CD4-positive, alpha-beta memory T cell (primary cell): ENCODE measurements at regions not wholly inside any gene's neighbourhood (a gene's known extent, or its start where the extent isn't known, plus 50 kb on each side); places are given as distances from the start of the nearest gene placed in this dataset.

Source experiments
- CTCF ChIA-PET: fragments of 350-600 bp; sonication (Branson Sonifier 250); formaldehyde crosslinking; loops from one replicate; lab custom pipeline; 2021; ENCODE audit warnings: inconsistent platforms; ENCODE audit not compliant: partially characterized antibody; lab: Charles Lee
- POLR2A ChIA-PET: fragments of 350-600 bp; sonication (Branson Sonifier 250); formaldehyde crosslinking; loops from one replicate; lab custom pipeline; 2021; ENCODE audit not compliant: partially characterized antibody; lab: Charles Lee
- DNase-seq, 5 donors: peaks; one replicate each; pipeline versions ENCODE4 v3.0.0 to v3.0.0-alpha.2; 2020 to 2022; ENCODE audit warnings: mixed read lengths in 1 of 5
- H3K27ac ChIP-seq: one replicate; pipeline ENCODE4 v1.7.0; 2013; ENCODE audit warnings: low read depth, low read length
- H3K27me3 ChIP-seq: 2 replicates; pipeline ENCODE4 v1.7.0; 2013; ENCODE audit warnings: mild to moderate bottlenecking, low read length, moderate library complexity; ENCODE audit not compliant: insufficient read depth
- H3K36me3 ChIP-seq: 2 replicates; pipeline ENCODE4 v1.7.0; 2013; ENCODE audit warnings: mild to moderate bottlenecking, low read length, moderate library complexity; ENCODE audit not compliant: insufficient read depth
- H3K4me1 ChIP-seq: 2 replicates; pipeline ENCODE4 v1.7.0; 2013; ENCODE audit warnings: mild to moderate bottlenecking, low read length, moderate library complexity; ENCODE audit not compliant: insufficient read depth
- H3K4me3 ChIP-seq, 2 donors: one replicate each; pipeline ENCODE4 v1.7.0; 2013; ENCODE audit warnings: low read length in 2 of 2, mild to moderate bottlenecking in 1 of 2
- H3K9me3 ChIP-seq, 2 donors: one replicate each; pipeline ENCODE4 v1.7.0; 2013; ENCODE audit warnings: low read length in 2 of 2, control low read depth in 1 of 2; ENCODE audit not compliant: control insufficient read depth in 1 of 2
- H3K27ac Mint-ChIP-seq, 7 donors: one replicate each; pipeline ENCODE4 v1.8.0; 2020 to 2021; ENCODE audit warnings: mixed read lengths in 7 of 7, mild to moderate bottlenecking in 6 of 7, inconsistent platforms in 3 of 7, moderate library complexity in 3 of 7
- H3K27me3 Mint-ChIP-seq, 2 donors: one replicate each; pipeline ENCODE4 v1.8.0; 2020 to 2021; ENCODE audit warnings: mixed read lengths in 2 of 2
- H3K36me3 Mint-ChIP-seq, 2 donors: one replicate each; pipeline ENCODE4 v1.8.0; 2020 to 2021; ENCODE audit warnings: mixed read lengths in 2 of 2, inconsistent platforms in 1 of 2, mild to moderate bottlenecking in 1 of 2
- H3K4me1 Mint-ChIP-seq, 4 donors: one replicate each; pipeline ENCODE4 v1.8.0; 2020 to 2021; ENCODE audit warnings: mixed read lengths in 4 of 4, mild to moderate bottlenecking in 1 of 4
- H3K4me3 Mint-ChIP-seq, 8 donors: one replicate each; pipeline ENCODE4 v1.8.0; 2020 to 2021; ENCODE audit warnings: mixed read lengths in 8 of 8, mild to moderate bottlenecking in 7 of 8, moderate library complexity in 6 of 8, inconsistent platforms in 3 of 8
- H3K9me3 Mint-ChIP-seq, 8 donors: one replicate each; pipeline ENCODE4 v1.8.0; 2020 to 2021; ENCODE audit warnings: mixed read lengths in 8 of 8, mild to moderate bottlenecking in 5 of 8, inconsistent platforms in 3 of 8, moderate library complexity in 1 of 8
- intact Hi-C: fragments of 100-400 bp; cut with micrococcal nuclease; formaldehyde crosslinking; loops from one replicate; pipeline ENCODE4 v1.15.1; 2023

- peaks cover 3 to 14% (median 10%) of the 10 kb centered on the region in 4 donors for H3K4me1 Mint-ChIP-seq
- ChIA-PET POLR2A (no interaction called here), CTCF (interaction anchor here (0.8 kb wide), 1 partner anchor 9 kb away, joined by 3 read pairs; no protein-coding TSS in a partner anchor)
- no peaks in the 10 kb centered on the region for H3K9me3 Mint-ChIP-seq
- Histone ChIP-seq H3K4me3 (no peak overlapping the region), H3K4me1 (peaks cover 7% of the 10 kb centered on the region), H3K27ac (no peak overlapping the region), H3K9me3 (no peaks in the 10 kb centered on the region), H3K27me3 (no peaks in the 10 kb centered on the region), H3K36me3 (no peaks in the 10 kb centered on the region)
- intact Hi-C loops = no loop called here
- H3K27ac Mint-ChIP-seq = peak overlapping the region in 3 of 7 donors; percentile 19 to 70 (median 61)
- no peaks in the 10 kb centered on the region for H3K27me3 Mint-ChIP-seq
- H3K4me3 Mint-ChIP-seq = no peak overlapping the region
- DNase-seq = no peak
- peaks cover 0 to 3% of the 10 kb centered on the region in 2 donors for H3K36me3 Mint-ChIP-seq
These were observed 61.0 kb downstream of the POLR2M start for GRCh38 chr15:57767481-57767880.

- Histone ChIP-seq H3K4me3 (no peak overlapping the region), H3K4me1 (peaks cover 7% of the 10 kb centered on the region), H3K36me3 (no peaks in the 10 kb centered on the region), H3K9me3 (no peaks in the 10 kb centered on the region), H3K27me3 (no peaks in the 10 kb centered on the region), H3K27ac (no peak overlapping the region)
- Mint-ChIP-seq H3K9me3 (no peaks in the 10 kb centered on the region), H3K36me3 (no peaks in the 10 kb centered on the region), H3K27ac (no peak overlapping the region), H3K27me3 (no peaks in the 10 kb centered on the region), H3K4me3 (no peak overlapping the region), H3K4me1 (peaks cover 3 to 14% (median 10%) of the 10 kb centered on the region in 4 donors)
- intact Hi-C loops = no loop called here
- CTCF ChIA-PET = no interaction called here
- POLR2A ChIA-PET = no interaction called here
- DNase-seq = no peak
These were observed 62.8 kb downstream of the POLR2M start for GRCh38 chr15:57769266-57769665.

DNA sequence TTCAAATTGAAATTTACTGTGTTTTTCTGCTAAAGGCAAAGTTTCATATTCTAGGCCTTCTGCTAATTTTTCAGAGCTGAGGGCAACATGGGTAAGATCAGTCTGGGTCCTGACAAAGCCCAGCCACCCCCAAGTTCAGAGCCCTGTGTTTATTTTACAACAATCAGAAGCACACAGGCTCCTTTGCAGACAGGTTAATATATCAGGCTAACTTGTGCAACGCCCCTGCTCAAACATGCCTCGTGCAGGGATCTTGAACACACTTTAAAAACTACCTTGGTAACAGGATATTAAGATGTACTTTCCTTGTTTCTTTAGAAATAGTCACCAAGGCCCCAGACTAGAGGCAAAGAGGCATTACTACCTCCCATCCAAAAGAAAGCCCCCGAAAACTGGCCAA lies 64.0 kb downstream of the POLR2M start:
- Mint-ChIP-seq H3K27ac (no peak overlapping the region), H3K4me1 (peaks cover 3 to 14% (median 10%) of the 10 kb centered on the region in 4 donors), H3K4me3 (no peak overlapping the region), H3K27me3 (no peaks in the 10 kb centered on the region), H3K9me3 (no peaks in the 10 kb centered on the region), H3K36me3 (no peaks in the 10 kb centered on the region)
- intact Hi-C loops = no loop called here
- CTCF ChIA-PET = interaction anchor here (1.2 kb wide), 1 partner anchor 8 kb away, joined by 3 read pairs; no protein-coding TSS in a partner anchor
- H3K27ac ChIP-seq = no peak overlapping the region
- no peaks in the 10 kb centered on the region for H3K36me3 ChIP-seq
- no peaks in the 10 kb centered on the region for H3K9me3 ChIP-seq
- peaks cover 7% of the 10 kb centered on the region for H3K4me1 ChIP-seq
- H3K27me3 ChIP-seq = no peaks in the 10 kb centered on the region
- POLR2A ChIA-PET = no interaction called here
- no peak for DNase-seq
- no peak overlapping the region for H3K4me3 ChIP-seq

DNA sequence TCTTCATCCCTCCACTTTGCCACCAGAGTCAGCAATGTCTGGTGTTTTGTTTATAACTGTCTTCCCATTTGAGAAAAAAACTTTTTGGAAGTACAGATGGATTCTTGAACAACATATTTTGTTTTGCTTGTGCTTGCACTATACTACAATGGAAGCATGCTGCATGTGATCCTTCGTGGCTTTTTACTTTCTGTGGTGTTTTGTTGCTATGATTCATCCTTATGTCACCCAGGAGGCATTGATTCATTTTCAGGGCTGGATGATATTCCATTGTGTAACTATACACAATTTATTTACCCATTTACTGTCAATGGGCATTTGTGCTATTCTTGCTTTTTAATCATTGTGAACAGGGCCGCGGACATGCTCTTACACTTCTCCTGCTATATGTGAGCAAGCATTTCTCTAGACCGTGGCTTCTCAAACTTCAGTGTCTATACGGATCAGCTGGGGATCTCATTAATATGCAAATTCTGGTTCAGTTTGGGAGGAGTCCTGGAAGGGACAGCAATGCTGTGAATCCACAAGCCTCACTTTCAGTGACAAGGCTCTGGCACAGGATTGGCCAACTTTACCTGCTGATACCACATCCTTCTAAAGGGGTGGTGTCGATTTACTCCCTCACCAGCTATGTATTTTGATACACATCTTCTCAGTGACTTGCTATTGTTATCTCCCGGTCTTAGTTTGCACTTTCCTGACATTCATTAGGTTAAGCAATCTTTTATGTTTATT lies 65.9 kb downstream of the POLR2M start:
- Histone ChIP-seq H3K4me3 (no peak overlapping the region), H3K27me3 (no peaks in the 10 kb centered on the region), H3K4me1 (peaks cover 16% of the 10 kb centered on the region), H3K9me3 (no peaks in the 10 kb centered on the region), H3K36me3 (no peaks in the 10 kb centered on the region), H3K27ac (no peak overlapping the region)
- H3K36me3 Mint-ChIP-seq = no peaks in the 10 kb centered on the region
- intact Hi-C loops = no loop called here
- POLR2A ChIA-PET = no interaction called here
- no peak overlapping the region for H3K27ac Mint-ChIP-seq
- H3K9me3 Mint-ChIP-seq = no peaks in the 10 kb centered on the region
- no peaks in the 10 kb centered on the region for H3K27me3 Mint-ChIP-seq
- DNase-seq = no peak
- peaks cover 8 to 16% (median 14%) of the 10 kb centered on the region in 4 donors for H3K4me1 Mint-ChIP-seq
- no peak overlapping the region for H3K4me3 Mint-ChIP-seq
- CTCF ChIA-PET = no interaction called here

DNA sequence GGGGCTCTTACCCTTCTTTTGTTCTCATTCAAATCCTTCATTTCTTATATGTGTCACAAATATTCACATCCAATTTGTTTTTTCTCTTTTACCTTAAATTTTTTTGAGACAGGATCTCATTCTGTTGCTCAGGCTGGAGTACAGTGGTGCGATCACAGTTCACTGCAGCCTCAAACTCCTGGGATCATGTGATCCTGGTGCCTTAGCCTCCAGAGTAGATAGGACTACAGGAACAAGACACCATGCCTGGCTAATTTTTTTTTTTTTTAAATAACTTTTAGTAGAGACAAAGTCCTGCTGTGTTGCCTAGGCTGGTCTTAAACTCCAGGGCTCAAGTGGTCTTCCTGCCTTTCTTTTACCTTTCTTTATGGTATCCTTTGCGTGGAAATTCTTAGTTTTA lies 66.5 kb downstream of the POLR2M start:
- no peaks in the 10 kb centered on the region for H3K36me3 Mint-ChIP-seq
- no peak overlapping the region for H3K27ac Mint-ChIP-seq
- Histone ChIP-seq H3K27ac (no peak overlapping the region), H3K4me1 (peaks cover 16% of the 10 kb centered on the region), H3K4me3 (no peak overlapping the region), H3K9me3 (no peaks in the 10 kb centered on the region), H3K36me3 (no peaks in the 10 kb centered on the region), H3K27me3 (no peaks in the 10 kb centered on the region)
- H3K27me3 Mint-ChIP-seq = no peaks in the 10 kb centered on the region
- POLR2A ChIA-PET = no interaction called here
- H3K4me3 Mint-ChIP-seq = no peak overlapping the region
- DNase-seq = no peak
- H3K4me1 Mint-ChIP-seq = peaks cover 10 to 12% (median 10%) of the 10 kb centered on the region in 4 donors
- intact Hi-C loops = no loop called here
- CTCF ChIA-PET = no interaction called here
- H3K9me3 Mint-ChIP-seq = no peaks in the 10 kb centered on the region

GRCh38 chr15:57777003-57777402 lies 70.5 kb downstream of the POLR2M start:
- CTCF ChIA-PET = interaction anchor here (0.8 kb wide), 1 partner anchor 91 kb away, joined by 3 read pairs; no protein-coding TSS in a partner anchor
- DNase-seq = peak in 1 of 5 donors; percentile 9
- H3K4me3 Mint-ChIP-seq = peak overlapping the region in 1 of 8 donors; percentile 16

GRCh38 chr15:57780471-57780870 lies 74.0 kb downstream of the POLR2M start:
- Histone ChIP-seq H3K4me1 (peaks cover 25% of the 10 kb centered on the region), H3K9me3 (no peaks in the 10 kb centered on the region), H3K27me3 (no peaks in the 10 kb centered on the region), H3K36me3 (no peaks in the 10 kb centered on the region), H3K4me3 (no peak overlapping the region), H3K27ac (no peak overlapping the region)
- ChIA-PET POLR2A (no interaction called here), CTCF (interaction anchor here (0.6 kb wide), 1 partner anchor 1511 kb away, joined by 3 read pairs; no protein-coding TSS in a partner anchor)
- H3K36me3 Mint-ChIP-seq = peaks cover 0 to 9% of the 10 kb centered on the region in 2 donors
- no peak overlapping the region for H3K27ac Mint-ChIP-seq
- peaks cover 15 to 24% (median 19%) of the 10 kb centered on the region in 4 donors for H3K4me1 Mint-ChIP-seq
- H3K4me3 Mint-ChIP-seq = no peak overlapping the region
- intact Hi-C loops = no loop called here
- DNase-seq = no peak
- peaks cover 0 to 5% of the 10 kb centered on the region in 2 donors for H3K27me3 Mint-ChIP-seq
- H3K9me3 Mint-ChIP-seq = peaks cover 0 to 2% (median 0%) of the 10 kb centered on the region in 8 donors

More at GRCh38 chr15:57777003-57777402, 70.5 kb downstream of the POLR2M start:
- intact Hi-C loops = no loop called here
- Histone ChIP-seq H3K4me3 (no peak overlapping the region), H3K27me3 (no peaks in the 10 kb centered on the region), H3K27ac (no peak overlapping the region), H3K36me3 (no peaks in the 10 kb centered on the region), H3K9me3 (no peaks in the 10 kb centered on the region), H3K4me1 (peaks cover 25% of the 10 kb centered on the region)
- POLR2A ChIA-PET = no interaction called here
- peaks cover 15 to 24% (median 19%) of the 10 kb centered on the region in 4 donors for H3K4me1 Mint-ChIP-seq
- H3K9me3 Mint-ChIP-seq = peaks cover 0 to 2% (median 0%) of the 10 kb centered on the region in 8 donors
- peak overlapping the region in 3 of 7 donors; percentile 35 to 76 (median 57) for H3K27ac Mint-ChIP-seq
- peaks cover 0 to 1% of the 10 kb centered on the region in 2 donors for H3K27me3 Mint-ChIP-seq
- H3K36me3 Mint-ChIP-seq = peaks cover 0 to 9% of the 10 kb centered on the region in 2 donors
